ENCODE measurements at regions not wholly inside any gene's neighbourhood (a gene's known extent, or its start where the extent isn't known, plus 50 kb on each side); places are given as distances from the start of the nearest gene placed in this dataset.

- no peak for DNase-seq (ENCODE audit: low spot score)
- no peak for ATAC-seq (ENCODE audit: low FRiP score)
- no peak for TF ChIP-seq CTCF (IDR thresholded peaks at IDR 0.05)
Observed at GRCh38 chr22:48631288-48631863, 1196.3 kb downstream of the BRD1 start.

- DNase-seq (ENCODE audit: low spot score) (no peak), ATAC-seq (ENCODE audit: low FRiP score) (no peak)
- TF ChIP-seq CTCF (IDR thresholded peaks at IDR 0.05): no peak
Observed at GRCh38 chr22:48630848-48631247, 1196.8 kb downstream of the BRD1 start.

- DNase-seq (ENCODE audit: low spot score): no peak
- no peak for TF ChIP-seq CTCF (IDR thresholded peaks at IDR 0.05)
- no peak for ATAC-seq (ENCODE audit: low FRiP score)
Observed at GRCh38 chr22:48630433-48630754, 1197.3 kb downstream of the BRD1 start.

- no peak for TF ChIP-seq CTCF (IDR thresholded peaks at IDR 0.05)
- DNase-seq (ENCODE audit: low spot score) (no peak), ATAC-seq (ENCODE audit: low FRiP score) (no peak)
Observed at GRCh38 chr22:48629631-48630432, 1197.8 kb downstream of the BRD1 start.

GRCh38 chr22:48628891-48629543, 1198.7 kb downstream of the BRD1 start:
- ATAC-seq (ENCODE audit: low FRiP score): no peak
- DNase-seq (ENCODE audit: low spot score): no peak
- TF ChIP-seq CTCF (IDR thresholded peaks at IDR 0.05): no peak

- ATAC-seq (ENCODE audit: low FRiP score) (no peak), DNase-seq (ENCODE audit: low spot score) (no peak)
- TF ChIP-seq CTCF (IDR thresholded peaks at IDR 0.05): no peak
Observed at GRCh38 chr22:48627966-48628365, 1199.7 kb downstream of the BRD1 start.

Data from omental fat pad (tissue), 3 donors.